Right ventricle myocardium superior (tissue), 1 donor: ENCODE measurements at regions not wholly inside any gene's neighbourhood (a gene's known extent, or its start where the extent isn't known, plus 50 kb on each side); places are given as distances from the start of the nearest gene placed in this dataset.

Experiments used
- ATAC-seq: fragments of 200-7000 bp; cut with Tn5 transposase; one replicate; pipeline ENCODE4 v1.9.1; 2020; ENCODE audit warnings: mild to moderate bottlenecking; ENCODE audit not compliant: poor library complexity
- DNase-seq: peaks from one replicate; pipeline ENCODE4 v3.0.0-alpha.2; 2020
- intact Hi-C: fragments of 100-400 bp; cut with DNase I; formaldehyde crosslinking; loops from one replicate; pipeline ENCODE4 v1.11.2; 2022
- donor health status: DM: no; HTN: yes; CAD: no; lungs with severe emphysema.

DNA sequence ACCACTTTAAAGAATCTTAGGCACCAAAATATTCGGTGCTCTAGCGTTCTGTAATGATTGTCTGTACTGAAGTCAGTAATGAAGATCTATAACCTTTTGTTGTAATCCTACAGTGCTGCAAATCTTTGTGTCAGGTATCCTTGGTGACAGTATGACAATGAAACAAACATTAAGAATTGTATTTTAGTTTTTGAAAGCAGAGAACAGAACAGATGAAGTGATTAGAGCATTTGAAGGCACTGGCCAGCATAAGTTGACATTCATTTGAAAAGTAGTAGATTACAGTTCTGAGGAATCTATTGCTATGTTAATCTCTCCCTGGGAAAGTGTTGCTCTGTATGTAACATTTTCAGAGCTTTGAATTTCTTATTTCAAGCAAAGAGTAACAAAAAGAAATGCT is 451.2 kb downstream of the NUP35 start:
- intact Hi-C loops: no loop called here
- ATAC-seq (no peak), DNase-seq (no peak)

DNA sequence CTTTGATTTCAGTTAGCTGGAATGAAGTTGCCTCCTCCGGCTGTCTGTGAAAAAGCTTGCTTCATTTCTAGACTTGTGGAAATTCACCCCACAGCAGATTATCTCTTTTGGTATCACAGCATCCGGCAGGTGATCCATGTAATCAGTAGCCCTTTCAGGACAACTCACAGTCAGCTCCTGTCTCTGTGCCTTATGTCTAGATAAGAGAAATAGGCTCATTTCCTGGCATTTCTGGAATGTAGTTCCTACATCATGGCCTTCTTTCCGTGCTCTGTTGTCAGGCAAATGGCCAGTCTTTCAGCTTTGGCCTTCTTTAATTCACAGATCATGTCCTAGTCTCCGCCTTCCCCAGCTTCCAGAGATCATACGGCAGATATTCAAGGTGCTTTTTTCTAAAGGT is 455.4 kb downstream of the NUP35 start:
- intact Hi-C loops: no loop called here
- no peak for DNase-seq
- no peak for ATAC-seq

DNA sequence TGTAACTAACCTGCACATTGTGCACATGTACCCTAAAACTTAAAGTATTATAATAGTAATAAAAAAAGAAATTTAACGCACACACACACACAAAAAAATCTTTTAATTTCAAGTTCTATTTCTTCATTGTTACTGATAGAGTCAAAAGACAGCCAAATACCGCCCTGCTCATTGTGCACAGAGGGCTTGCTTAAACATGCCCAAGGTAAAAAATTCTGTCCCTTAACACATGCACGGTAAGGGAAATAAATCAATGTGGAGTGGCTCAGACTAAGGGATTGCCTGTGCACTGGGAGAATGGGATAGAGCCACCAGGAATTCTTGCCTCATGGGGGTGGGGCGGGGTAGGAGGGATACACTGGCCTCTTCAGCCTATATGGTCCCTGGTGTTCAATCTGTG is 468.0 kb downstream of the NUP35 start:
- ATAC-seq: no peak
- intact Hi-C loops: no loop called here
- DNase-seq: no peak

DNA sequence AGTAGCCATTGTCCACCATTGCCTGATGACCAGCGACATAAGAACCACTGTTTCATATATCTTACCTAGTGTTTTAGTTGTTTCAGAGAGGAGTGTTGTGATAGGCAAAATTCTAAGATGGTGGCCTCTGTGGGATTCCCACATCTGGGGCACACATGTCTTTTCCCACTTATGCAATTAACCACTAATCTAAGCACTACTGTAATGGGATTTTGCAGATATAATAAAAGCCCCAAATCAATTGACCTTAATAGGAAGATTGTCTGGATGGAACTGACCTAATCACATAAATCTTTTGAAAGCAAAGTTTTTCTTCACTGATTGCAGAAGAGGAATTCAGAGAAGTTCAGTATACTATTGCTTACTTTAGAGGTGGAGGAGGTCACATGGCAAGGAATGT is 469.9 kb downstream of the NUP35 start:
- no peak for ATAC-seq
- DNase-seq: no peak
- intact Hi-C loops: no loop called here

DNA sequence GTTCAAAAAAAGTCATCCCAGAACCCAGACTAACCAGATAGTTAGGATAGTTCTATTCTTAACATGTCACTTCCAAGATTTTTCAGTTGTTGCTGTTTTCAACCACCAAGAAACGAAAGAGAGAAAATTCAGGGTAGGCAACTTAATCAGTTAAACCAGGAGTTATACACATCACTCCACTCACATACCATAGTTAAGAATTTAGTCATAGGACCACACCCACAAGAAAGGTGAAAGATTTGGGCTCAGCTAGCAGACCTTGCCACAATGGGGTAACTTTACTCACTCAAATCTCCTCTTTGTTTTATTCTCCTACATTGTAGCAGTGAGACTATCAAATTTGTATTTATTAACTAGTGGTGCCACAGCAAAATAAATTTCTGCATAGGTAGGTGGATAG is 473.6 kb downstream of the NUP35 start:
- DNase-seq (no peak), ATAC-seq (no peak)
- intact Hi-C loops: no loop called here

DNA sequence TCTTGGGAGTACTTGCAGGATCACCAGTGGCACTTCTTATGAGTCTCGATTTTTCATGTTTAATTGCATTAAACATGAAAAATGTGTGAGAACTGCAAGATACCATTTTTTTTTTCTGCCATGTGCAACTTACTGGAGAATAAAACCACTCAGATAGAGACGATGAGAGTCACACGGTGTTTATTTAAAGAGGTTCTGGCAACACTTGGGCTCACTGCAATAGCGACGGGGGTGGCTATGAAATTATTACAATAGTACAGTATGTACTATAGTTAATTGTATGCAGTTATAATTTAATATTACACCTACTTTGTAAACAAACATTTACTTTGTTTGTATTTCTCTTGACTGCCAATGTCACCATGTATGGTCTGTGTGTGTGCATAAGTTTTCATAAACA is 479.8 kb downstream of the NUP35 start:
- intact Hi-C loops: no loop called here
- peak; percentile 76 for ATAC-seq
- DNase-seq: no peak

DNA sequence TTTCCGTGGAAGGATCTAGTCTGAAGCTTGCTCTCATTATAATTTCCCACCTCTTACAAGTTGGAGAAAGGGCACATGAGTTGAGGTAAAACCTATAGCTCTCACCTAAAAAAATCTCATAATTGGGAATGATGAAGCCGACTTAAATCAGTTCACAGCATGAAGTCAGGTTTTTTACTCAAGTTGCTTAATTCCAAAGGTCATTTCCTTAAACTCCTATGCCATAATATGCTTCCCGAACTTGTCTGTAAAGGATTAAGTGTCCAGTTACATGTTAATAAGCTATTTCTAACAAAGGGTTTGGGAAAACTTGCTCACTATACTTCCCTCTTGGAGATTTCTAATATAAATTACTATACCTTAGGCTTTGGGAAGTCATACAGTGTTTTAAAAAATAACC is 481.2 kb downstream of the NUP35 start:
- ATAC-seq (no peak), DNase-seq (no peak)

DNA sequence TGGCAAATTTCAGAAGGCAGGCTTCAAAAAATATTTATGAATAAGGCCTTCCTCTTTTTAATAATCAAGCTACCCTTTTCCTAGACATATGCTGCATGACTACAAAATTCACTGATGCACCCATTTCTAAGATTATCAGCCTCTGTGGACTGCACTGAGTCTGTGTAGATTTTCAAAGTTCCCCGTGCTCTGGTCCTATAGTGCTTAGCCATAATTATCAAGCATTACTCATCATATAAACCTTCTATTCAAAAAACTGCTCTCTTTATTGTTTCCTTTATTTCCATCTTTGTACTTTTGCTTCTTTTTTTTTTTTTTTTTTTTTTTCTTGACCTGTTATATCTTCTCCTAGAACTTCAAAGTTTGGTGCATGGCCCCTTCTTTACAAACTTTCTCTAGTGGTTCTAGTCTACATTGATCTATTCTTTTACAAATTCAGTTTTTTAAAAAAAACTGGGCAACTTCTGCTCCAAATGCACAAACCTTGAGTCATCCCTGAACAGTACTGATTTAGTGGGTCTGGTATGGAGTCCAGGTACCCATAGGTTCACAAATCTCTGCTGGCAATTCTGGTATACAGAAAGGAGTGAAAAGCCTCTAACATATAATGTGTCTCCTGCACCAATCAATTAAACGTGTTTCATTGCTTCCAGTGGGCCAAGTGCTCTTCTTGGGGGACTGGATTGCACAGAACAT is 481.9 kb downstream of the NUP35 start:
- intact Hi-C loops: no loop called here

More for the DNA sequence above, 481.2 kb downstream of the NUP35 start:
- intact Hi-C loops: no loop called here

DNA sequence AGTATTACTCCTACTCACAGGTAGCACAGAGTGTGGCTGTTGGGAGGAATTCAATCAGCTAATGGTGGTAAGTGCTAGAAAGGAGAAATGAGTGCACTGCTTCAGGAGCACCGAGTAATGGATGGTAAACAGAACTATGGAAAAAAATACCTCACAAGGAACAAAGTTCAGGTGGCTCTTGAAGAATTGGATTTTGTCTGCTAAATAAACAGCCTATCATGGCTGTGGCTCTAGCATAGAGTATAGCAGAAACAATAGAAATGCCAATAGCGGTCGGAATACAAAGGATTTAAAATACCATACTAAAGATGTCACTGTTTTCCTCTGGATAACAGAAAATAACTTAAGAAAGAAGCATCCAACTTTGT is 482.5 kb downstream of the NUP35 start:
- DNase-seq: no peak
- no peak for ATAC-seq
- intact Hi-C loops: no loop called here

More for the DNA sequence above, 481.9 kb downstream of the NUP35 start:
- DNase-seq: no peak
- ATAC-seq: no peak

DNA sequence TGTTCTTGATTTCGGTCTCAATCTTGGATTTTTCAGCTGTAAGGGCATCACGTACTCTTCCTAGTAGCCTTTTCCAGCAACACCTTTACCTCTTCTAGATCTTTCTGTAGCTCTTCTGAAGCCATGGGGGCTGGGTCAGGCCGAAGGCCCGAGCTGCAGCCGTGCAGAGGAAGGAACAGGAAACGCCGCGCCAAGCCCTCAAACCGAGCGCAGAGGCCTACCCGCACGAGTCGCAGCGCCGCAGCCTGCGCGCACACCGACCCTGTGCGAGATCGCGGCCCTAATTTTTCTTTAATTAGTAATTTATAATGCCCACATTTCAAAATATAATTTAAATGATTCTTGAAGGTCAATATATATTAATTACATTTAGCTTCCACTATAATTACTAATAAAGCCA is 483.8 kb downstream of the NUP35 start:
- no peak for ATAC-seq
- intact Hi-C loops: no loop called here
- DNase-seq: no peak

DNA sequence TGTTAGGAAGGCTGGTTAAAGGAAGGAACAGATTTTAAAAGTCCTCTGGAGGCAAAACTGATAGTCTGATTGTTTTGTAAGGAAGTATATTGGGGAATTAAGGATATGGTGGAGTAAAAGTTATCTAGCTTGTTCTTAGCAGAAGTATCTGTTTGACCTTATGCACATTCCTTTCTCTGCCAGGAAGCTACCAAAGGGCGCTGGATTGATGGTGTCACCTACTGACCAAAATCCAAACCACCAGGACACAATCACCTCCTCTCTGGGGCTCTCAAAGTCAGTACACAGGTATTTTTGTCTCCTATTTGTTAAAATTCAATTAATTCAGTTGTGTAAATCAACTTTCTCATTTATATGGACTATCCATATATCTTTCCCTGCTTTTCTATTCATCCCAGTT is 484.5 kb downstream of the NUP35 start:
- no peak for DNase-seq
- ATAC-seq: no peak
- intact Hi-C loops: no loop called here

DNA sequence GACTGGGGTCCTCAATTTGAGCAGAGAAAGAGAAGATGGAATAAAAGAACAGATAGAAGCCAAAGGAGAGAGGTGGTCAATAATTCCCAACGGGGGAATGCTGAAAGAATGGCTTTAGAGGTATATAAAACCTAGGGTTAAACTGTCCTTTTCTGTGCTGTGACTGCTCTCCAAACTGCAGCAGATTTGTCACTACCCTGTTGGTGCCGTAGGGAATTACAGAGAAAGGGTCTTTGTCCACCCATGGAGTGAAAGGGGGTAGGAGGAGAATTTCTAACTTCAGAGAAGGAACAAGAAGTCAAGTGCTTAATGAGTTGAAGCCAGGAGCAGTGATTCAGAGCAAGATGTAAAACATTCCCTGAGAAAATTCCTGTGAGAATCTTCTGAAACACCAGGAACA is 486.5 kb downstream of the NUP35 start:
- ATAC-seq (no peak), DNase-seq (no peak)
- intact Hi-C loops: no loop called here

DNA sequence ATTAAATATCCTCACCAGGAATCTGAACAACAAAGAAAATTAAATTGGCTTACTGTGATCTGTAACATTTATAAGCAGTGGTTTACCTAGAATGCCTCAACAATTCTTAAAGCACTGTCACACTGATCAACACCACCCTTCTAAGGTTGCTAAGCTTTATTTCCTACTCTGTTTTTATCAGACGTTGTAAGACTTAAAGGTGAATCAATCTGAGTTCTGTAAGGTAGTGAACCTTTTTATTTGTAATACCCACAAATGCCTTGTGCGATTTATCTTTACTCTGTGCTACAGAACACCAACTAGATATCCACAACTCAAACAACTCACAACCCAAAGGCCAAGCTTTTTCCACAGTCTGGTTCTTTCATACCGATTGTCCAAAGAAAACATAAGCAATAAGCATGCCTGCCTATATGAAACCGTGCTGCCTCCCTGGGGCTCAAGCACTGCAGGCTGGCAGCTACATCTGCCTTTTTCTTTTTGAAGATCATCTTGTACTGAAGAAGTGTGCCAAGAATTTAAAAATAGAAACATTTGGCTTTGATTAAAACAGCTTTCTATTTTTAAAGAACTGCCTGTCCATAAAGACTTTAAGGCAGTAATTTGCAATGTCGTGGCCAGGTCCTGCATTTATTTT is 490.7 kb downstream of the NUP35 start:
- ATAC-seq (peak; percentile 96), DNase-seq (peak; percentile 42)
- intact Hi-C loops: no loop called here

DNA sequence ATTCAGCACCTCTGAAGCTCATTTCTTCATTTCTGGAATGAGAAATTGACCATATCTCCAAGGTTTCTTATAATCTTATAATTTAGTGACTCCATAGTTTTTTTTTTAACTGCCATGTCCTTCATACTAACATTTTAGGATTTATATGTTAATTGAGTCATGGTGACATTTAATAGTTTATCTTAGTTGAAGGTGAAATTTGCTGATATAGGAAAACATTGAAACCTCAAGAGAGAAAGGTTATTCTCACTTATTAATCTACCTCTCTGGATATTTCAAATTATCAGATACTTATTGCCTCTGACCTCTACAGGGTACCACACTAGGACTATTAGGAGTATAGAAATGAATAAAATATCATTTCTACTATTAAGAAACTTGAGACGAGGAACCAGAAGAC is 499.0 kb downstream of the NUP35 start:
- intact Hi-C loops: no loop called here
- ATAC-seq (no peak), DNase-seq (no peak)

DNA sequence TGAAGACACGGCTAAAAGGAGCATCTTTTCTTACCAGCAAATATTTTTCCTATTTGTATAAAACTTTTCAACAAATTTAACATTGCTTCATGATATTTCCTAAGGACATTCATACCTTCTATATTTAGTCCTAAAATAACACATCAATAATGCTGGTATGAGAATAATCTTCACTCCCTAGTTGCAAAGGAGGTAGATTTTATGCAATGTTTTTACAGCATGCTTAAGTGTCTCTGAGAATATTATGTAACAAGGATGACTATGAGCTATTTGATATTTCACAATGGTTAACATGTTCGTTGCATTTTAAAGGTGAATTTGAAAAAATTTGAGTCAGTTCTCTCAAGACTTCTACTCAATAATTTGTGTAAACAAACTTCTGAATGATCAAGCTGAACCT is 506.7 kb downstream of the NUP35 start:
- no peak for ATAC-seq
- intact Hi-C loops: no loop called here
- DNase-seq: no peak

DNA sequence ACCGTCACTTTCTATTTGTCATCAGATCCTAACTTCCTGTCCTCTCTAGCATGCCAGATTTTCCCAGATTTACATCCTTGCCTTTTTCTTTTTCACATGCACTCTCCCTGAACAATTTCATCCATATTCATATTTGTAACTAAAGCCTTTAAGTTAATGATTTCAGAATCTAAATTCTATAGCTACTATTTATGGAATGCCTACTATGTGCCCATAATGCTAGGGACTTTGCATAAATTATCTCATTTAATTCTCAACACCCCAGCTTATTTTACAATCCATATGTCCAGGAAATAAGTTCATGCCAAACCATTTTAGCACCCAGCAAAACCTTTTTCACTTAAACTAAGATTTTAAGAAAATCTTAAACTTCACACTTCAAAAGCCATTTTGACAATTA is 531.9 kb downstream of the NUP35 start:
- intact Hi-C loops: no loop called here
- ATAC-seq (no peak), DNase-seq (no peak)

DNA sequence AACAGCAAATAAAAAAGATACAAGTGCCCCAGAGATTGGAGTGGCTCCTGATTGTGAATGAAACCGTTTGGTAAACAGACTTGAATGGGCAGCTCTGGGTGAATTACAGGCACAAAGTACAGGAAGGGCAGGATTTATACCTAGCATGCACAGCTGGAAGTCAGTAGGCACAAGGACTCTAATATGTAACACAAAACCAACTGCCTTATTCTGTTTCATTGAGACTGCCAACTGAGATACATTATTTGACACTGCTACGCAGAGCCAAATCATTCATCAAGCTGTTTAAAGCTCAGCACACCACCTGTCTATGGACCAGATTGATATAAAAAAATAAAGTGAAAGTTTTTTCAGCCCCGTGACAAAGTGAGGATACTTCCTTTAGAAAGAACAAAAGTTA is 541.2 kb downstream of the NUP35 start:
- intact Hi-C loops: no loop called here
- ATAC-seq: peak; percentile 52
- no peak for DNase-seq

DNA sequence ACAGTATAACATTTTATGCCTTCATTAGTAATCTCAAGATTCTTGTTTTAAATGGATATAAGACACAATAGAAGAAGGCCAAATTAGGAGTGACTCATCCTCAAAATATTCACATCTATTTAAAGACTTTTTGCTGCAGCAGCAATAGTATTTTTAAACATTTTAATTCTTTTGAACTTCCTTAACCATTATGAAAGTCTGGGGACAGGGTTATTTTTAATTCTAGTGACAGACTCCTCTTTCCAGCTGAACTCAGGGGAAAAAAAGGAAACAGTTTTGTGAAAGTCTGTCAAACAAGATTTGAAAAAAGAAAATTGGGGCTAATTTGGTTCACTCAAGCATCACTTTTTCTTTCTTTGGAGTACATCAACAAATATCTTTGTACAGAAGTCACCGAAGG is 541.8 kb downstream of the NUP35 start:
- ATAC-seq (no peak), DNase-seq (no peak)
- intact Hi-C loops: no loop called here

DNA sequence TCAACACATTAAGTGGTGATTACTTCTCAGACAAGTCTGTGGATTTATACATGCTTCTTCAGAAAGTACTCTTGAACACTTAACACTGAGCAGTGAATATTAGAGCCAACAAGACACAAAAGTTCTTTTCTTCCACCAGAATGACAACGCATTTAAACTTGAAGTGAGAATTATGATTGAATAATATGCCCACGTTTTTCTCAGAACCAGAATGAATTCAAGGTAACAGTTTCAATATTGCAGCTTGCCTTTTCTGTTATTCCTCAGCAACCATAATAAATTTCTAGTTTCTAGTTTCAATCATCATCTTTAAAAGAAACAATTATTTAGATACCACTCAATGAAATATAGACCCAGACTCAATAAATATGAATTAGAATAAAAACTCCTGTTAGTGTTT is 547.0 kb downstream of the NUP35 start:
- DNase-seq (no peak), ATAC-seq (no peak)
- intact Hi-C loops: no loop called here

DNA sequence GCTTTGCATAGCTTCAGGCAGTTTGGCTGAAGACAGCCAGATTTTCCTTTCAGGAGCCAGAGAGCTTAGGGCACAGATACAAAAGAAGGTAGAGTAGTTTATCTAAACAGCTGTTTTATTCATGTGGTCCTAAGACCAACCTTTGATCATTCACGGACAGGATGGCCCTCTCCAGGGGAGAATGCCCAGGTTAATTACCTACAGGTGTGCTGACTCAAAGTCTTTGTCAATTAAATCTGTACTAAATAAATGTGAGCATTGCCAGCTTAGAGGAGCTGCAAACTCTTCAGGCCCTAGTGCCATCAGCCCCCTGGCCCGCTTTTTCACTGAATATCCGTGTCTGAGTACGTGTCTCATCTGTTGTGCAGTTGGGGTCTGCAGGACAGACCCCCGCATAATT is 554.7 kb downstream of the NUP35 start:
- DNase-seq (no peak), ATAC-seq (no peak)
- intact Hi-C loops: no loop called here

DNA sequence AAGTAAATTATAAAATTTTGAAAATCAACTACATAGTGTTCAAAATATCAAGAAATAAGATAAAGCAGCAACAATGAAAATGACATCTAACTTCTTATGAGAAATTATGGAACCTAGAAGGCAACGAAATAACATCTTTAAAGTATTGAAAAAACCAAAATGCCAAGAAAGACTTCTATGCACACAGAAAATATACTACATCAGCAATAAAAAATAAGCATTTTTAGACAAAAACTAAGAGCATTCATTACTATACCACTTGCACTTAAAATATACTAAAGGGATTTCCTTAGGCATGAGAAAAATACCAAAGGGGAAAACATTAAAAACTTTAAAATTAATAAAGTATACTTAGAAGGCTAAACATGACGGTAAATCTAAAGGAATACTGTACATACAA is 556.3 kb downstream of the NUP35 start:
- ATAC-seq: no peak
- intact Hi-C loops: no loop called here
- DNase-seq: no peak
